NOMO-1 treated with DMSO at 0.1 percent for 48 hours (cell line): ENCODE measurements at regions not wholly inside any gene's neighbourhood (a gene's known extent, or its start where the extent isn't known, plus 50 kb on each side); places are given as distances from the start of the nearest gene placed in this dataset.
A peak's percentile ranks its signal among the peaks of the same experiment; 100 is the strongest.

ENCODE experiments used
- DNase-seq: peaks from one replicate; lab custom pipeline; 2025; ENCODE audit not compliant: unreplicated experiment; lab: John Stamatoyannopoulos, UW

DNA sequence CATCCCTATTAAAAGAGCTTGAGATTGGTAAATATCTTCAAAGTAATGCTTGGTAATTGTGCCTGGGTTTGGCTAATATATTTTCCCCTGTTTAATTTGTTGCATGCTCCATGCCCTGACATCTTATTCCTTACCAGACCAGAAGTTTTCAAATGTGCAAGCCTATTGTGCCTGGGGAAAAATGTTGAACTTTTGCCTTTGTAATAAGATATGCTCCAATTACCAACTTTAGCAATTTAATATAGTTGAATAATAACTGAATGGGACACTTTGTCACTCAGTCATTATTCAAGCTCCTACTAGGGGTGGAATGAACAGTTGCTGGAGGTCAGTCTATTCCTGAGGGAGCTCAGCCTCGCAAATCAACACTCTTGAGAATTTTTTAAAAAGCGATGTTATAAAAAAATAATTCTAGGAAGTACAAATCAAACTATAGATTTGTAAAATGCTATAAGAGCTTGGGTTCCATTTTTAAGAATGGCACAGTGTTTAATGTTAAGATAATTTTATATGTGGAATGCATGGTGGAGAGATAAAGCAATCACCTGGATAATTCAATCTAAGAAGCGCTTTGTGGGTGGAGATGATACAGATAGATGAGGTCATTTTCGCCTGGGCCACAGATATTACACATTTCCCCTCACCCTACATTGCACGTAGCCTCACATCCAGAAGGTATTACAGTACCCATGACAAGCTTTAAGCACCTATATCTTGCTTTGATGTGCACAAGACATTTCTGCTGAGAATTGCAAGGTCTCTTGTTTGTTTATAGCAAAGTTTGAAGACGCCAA lies 231.8 kb downstream of the PIK3R1 start:
- DNase-seq, result no peak

DNA sequence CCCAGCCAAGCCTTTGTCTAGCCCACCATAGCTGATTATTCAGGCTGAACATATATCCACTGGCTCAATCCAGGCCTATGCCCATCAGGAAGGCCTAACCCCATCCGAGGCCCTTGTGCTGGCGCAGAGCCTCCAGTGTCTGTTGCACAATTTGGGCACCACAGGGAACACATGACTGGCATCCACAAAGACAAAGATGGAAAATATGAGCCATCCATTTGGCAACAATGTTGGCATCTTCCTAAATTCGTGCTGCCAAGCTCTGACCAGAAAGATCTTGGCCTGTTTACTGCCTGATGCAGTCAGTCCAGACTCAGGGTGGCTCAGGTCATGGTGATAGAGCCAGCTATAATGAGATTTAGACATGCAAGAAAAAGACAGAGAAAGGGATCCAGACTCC lies 233.8 kb downstream of the PIK3R1 start:
- DNase-seq, result no peak

DNA sequence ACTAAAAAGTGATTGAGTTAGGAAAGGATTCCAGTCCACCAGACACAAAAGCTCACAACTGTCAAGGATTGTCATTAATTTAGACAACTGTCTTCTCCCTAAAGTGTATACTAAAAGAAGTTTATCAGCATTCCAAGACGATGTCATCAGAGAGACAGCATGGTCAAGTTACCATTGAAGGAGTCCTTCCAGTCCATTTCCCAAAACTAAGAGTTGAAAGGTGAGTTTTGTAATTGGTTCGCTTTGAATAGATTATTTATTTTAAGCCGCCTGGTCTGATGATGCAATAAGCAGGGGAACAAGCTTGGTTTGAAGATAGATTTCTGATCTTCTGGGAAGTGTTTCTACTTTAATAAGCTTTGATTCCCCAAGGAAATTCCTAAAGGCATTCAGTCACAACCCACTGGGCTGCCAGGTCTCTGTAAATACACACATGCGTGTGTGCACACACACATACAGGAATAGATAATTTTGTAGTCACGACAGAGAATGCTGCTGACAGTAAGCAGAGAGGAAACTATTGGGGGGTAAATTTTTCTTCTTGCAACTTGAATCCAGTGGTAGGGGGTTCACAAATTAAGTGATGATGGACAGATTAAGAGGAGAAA lies 234.8 kb downstream of the PIK3R1 start:
- peak; percentile 2 for DNase-seq

- peak; percentile 30 for DNase-seq
Measured at GRCh38 chr5:68452286-68452685, 236.7 kb downstream of the PIK3R1 start.

GRCh38 chr5:68454172-68454571 lies 238.6 kb downstream of the PIK3R1 start:
- DNase-seq, result no peak

DNA sequence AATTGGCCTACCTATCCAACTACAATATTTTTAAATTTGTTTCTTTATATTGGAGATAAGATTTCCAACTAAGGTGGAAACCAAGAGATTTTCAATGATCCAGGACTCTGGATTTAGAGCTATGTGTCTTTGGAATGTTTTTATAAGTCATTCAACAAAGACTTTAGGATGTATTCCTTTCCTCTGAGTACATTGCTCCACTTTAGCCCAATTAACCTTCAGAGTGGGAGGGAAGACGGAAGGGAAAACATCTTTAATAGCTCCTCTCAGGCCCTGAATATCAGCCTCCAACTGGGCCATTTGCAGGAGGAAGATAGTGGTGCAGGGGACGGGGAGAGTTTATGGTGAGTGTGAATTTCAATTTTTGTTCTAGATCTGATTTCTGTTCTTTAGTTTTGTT lies 239.2 kb downstream of the PIK3R1 start:
- no peak for DNase-seq

DNA sequence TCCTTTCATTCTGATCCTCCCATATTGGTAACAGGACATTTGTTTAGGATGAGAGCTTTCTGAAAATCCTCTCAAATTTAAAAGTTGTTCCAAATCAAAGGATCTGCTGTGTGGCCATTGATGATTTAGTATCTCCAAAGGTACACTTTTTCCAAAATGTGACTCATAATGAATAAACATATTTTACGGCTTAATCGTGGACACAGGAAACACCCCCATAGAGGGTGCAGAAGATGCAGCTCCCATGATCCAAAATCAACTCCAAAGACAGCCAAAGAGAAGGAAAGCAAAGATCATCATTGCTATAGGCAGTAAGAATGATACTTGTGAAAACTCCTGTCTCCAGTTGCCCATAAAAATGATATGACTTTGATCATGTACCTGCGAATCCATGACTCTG lies 239.7 kb downstream of the PIK3R1 start:
- no peak for DNase-seq

GRCh38 chr5:68456756-68457217 lies 241.2 kb downstream of the PIK3R1 start:
- no peak for DNase-seq

GRCh38 chr5:68457285-68457684 lies 241.7 kb downstream of the PIK3R1 start:
- no peak for DNase-seq

- DNase-seq, result no peak
Measured at GRCh38 chr5:68458416-68459021, 243.0 kb downstream of the PIK3R1 start.

DNA sequence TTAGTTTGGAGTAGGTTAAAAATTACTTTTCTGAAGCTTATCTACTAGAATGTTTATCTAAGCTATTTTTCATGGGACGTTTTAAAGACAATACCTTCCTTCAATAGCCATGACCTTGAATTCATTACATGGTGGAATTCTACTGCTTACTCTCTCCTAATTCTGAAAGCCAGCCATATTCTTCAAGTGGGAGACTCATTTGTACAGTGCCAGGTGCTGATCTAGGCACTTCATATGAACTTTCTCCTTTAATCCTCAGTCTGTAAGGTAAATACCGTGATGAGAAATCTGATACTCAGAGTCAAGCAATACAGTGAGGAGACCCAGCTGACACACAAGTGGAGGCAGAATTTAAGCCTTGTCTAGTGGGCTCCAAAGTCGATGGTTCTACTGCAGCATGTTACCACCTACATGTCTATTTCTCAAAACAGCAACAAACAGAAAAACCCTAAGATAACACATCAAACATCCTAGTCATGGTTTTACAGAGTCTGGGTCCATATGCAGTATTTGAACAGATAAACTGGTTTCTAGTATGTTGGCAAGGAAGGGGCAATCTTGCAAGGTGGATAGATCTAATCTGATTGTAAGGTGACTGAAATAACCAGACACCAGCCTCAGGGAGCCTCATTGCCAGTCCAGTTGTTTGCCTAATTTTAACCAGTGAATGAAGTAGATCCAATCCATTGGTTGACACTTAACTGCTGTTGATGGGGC lies 243.7 kb downstream of the PIK3R1 start:
- no peak for DNase-seq

DNA sequence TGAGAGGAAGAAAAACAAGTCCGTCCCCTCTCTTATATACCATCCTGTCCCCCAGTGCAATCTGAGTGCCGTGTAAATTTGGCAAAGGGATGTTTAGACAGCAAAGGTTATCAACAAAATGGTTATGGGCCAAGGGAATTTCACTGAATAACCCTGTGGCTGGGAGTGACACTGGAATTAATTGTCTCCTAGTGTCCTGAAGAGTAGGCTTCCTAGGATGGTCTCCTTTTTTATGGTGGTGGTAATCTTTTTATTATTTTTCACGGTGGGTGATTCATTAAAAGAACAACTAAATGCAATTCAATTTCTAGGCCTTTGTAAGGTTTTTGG lies 244.2 kb downstream of the PIK3R1 start:
- DNase-seq, result no peak

DNA sequence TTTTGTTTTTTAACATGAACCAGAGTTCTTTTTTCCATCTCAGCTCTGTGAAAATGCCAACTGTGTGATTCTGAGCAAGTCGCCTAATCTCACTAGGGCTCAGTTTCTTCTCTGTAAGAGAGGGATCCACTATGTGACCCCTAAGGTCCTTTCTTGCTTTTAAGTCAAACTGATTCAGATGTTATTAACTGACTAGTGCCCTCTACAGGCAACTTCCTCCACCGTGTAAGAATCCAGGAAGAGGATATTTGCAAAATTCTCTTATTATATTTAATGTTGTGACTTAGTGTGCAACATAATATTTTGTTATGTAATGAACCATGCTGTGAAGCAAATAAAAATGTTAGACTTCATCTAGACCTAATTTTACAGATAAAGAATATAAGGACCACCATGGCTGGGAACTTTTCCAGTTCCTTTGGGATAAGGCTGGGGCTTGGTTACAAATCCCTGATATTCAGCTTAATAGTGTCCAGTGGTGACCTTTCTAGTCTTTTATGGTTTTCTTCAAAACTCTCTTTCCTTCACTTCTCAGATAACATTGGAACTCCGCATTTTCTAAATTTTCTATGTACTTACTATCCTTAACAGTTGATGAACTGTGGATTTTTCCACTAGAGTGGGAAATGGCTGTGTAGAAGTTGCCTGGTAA lies 244.7 kb downstream of the PIK3R1 start:
- peak; percentile 39 for DNase-seq

DNA sequence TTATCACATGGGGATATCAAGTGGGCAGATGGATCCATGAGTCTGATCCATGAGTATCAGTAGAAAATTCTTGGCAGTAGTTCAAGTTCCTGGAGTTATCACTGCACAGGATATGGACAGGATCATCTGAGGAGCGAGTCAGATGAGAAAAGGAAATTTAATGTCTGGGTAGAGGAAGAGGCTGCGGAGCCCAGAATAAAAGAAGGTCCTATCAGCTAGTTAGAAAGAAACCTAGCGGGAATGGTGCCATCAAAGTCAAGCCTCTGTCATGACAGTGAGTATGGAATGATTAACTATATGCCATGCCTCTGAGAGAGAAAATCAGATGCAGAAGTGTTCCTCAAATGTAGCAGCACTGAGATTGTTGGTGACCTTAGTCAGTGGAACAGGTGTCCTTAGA lies 248.1 kb downstream of the PIK3R1 start:
- DNase-seq, result no peak

GRCh38 chr5:68464424-68464823 lies 248.9 kb downstream of the PIK3R1 start:
- peak; percentile 75 for DNase-seq

GRCh38 chr5:68465133-68465532 lies 249.6 kb downstream of the PIK3R1 start:
- no peak for DNase-seq

DNA sequence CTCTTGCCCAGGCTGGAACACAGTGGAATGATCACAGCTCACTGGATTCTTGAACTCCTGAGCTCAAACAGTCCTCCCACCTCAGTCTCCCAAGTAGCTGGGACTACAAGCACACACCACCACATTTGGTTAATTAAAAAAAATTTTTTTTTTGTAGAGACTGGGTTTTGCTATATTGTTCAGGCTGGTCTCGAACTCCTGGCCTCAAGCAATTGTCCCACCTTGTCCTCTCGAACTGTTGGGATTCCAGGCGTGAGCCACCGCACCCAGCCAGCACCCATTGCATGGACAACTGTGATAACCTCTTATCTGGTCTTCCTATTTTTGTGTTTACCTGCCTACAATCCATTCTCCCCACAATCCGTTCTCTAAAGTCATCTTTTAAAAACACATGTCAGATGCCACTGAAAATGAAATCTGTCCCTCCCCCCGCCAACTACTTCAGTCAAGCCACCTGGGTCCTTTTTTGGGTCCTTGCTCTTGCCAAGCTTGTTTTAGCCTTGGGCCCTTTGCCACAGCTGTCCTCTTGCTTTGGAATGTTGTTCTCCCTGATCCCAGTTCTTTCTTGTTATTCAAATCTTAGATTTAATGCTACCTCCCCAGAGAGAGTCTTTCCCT lies 250.5 kb downstream of the PIK3R1 start:
- DNase-seq, result no peak

- DNase-seq, result no peak
Measured at GRCh38 chr5:68467208-68467607, 251.7 kb downstream of the PIK3R1 start.

DNA sequence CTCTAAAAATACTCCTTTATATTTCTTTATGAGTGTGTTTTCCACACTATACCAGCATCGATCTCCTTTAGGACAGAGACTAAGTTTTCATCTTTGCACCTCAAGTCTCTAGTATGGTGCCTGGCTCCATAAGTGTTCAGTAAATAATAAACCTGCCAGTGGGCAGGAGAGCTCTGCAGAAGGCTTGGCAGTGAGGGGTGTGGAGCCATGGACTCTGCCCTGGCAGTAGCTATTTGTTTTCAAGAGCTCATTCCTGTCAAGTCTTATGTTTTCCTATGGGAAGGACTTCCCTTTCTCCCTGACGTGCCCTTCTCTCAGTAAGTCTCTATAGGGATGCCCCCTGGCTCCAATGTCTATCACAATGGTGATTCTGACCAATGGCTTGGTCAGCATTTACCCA lies 252.2 kb downstream of the PIK3R1 start:
- DNase-seq, result no peak

- no peak for DNase-seq
Measured at GRCh38 chr5:68468322-68468721, 252.8 kb downstream of the PIK3R1 start.

DNA sequence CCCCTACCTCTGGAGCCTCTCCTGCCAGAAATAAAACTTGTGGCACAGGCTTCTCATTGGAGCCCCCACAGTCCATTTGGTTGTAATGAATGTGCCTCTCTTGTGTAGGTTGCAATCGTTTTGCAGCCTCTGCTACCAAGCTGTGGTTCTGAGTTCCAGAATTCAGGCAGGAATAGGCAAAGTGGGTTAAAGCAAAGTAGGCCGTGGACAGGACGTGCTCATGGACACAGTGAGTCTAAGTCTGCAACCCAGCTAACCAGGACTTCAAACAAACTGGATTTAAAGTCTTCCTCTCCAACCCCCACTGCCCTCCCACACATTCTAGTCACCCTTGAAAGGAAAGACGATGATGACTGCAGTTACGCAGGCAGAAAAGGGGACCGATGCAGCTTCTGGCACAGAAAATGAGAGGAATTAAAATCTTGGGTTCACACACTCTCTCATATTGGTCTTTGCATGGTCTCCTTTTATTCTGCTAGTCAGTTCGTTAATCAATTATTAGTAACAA lies 260.0 kb downstream of the PIK3R1 start:
- DNase-seq, result no peak
